ENCODE measurements at regions not wholly inside any gene's neighbourhood (a gene's known extent, or its start where the extent isn't known, plus 50 kb on each side); places are given as distances from the start of the nearest gene placed in this dataset.
"Not testable (repeated sequence)": the region's sequence is repeated elsewhere in the genome, so short reads cannot be mapped to it uniquely, and the experiment has no call there.

GRCh38 chr18:1774261-1774660 is 797.0 kb downstream of the METTL4 start:
- H3K4me3 ChIP-seq: no peak overlapping the region
- no peak overlapping the region for H3K27ac ChIP-seq
- no peaks in the 10 kb centered on the region for H3K36me3 ChIP-seq (ENCODE audit: insufficient read depth, low read length)
- H3K9ac ChIP-seq (ENCODE audit: insufficient read length): no peak overlapping the region
- no peak for TF ChIP-seq POLR2AphosphoS5 (IDR thresholded peaks at IDR 0.05; ENCODE audit: borderline replicate concordance, low read depth, low read length)
- TF ChIP-seq EZH2 (IDR thresholded peaks at IDR 0.05): no peak
- no peak for TF ChIP-seq FOXP2 (optimal IDR thresholded peaks at IDR 0.05; ENCODE audit: control extremely low read depth, extremely low read length, insufficient read depth)
- H3K9me3 ChIP-seq (ENCODE audit: low read depth, low read length): no peaks in the 10 kb centered on the region
- no peak for DNase-seq (ENCODE audit: low read depth, low spot score)

GRCh38 chr18:1777843-1778242 is 793.5 kb downstream of the METTL4 start:
- no peak for TF ChIP-seq FOXP2 (optimal IDR thresholded peaks at IDR 0.05; ENCODE audit: control extremely low read depth, extremely low read length, insufficient read depth)
- no peak for TF ChIP-seq POLR2AphosphoS5 (IDR thresholded peaks at IDR 0.05; ENCODE audit: borderline replicate concordance, low read depth, low read length)
- no peak for TF ChIP-seq EZH2 (IDR thresholded peaks at IDR 0.05)
- Histone ChIP-seq H3K4me3 (no peak overlapping the region), H3K36me3 (ENCODE audit: insufficient read depth, low read length) (no peaks in the 10 kb centered on the region), H3K9ac (ENCODE audit: insufficient read length) (no peak overlapping the region), H3K27ac (no peak overlapping the region), H3K9me3 (ENCODE audit: low read depth, low read length) (no peaks in the 10 kb centered on the region)
- no peak for DNase-seq (ENCODE audit: low read depth, low spot score)

GRCh38 chr18:1778496-1779178 is 792.7 kb downstream of the METTL4 start:
- Histone ChIP-seq H3K9ac (ENCODE audit: insufficient read length) (no peak overlapping the region), H3K9me3 (ENCODE audit: low read depth, low read length) (no peaks in the 10 kb centered on the region), H3K27ac (no peak overlapping the region), H3K4me3 (no peak overlapping the region), H3K36me3 (ENCODE audit: insufficient read depth, low read length) (no peaks in the 10 kb centered on the region)
- no peak for TF ChIP-seq POLR2AphosphoS5 (IDR thresholded peaks at IDR 0.05; ENCODE audit: borderline replicate concordance, low read depth, low read length)
- TF ChIP-seq EZH2 (IDR thresholded peaks at IDR 0.05): no peak
- no peak for TF ChIP-seq FOXP2 (optimal IDR thresholded peaks at IDR 0.05; ENCODE audit: control extremely low read depth, extremely low read length, insufficient read depth)
- no peak for DNase-seq (ENCODE audit: low read depth, low spot score)

GRCh38 chr18:1779587-1779986 is 791.7 kb downstream of the METTL4 start:
- no peak overlapping the region for H3K4me3 ChIP-seq
- DNase-seq (ENCODE audit: low read depth, low spot score): no peak
- H3K36me3 ChIP-seq (ENCODE audit: insufficient read depth, low read length): no peaks in the 10 kb centered on the region
- H3K27ac ChIP-seq: no peak overlapping the region
- TF ChIP-seq EZH2 (IDR thresholded peaks at IDR 0.05): no peak
- no peak for TF ChIP-seq FOXP2 (optimal IDR thresholded peaks at IDR 0.05; ENCODE audit: control extremely low read depth, extremely low read length, insufficient read depth)
- no peak for TF ChIP-seq POLR2AphosphoS5 (IDR thresholded peaks at IDR 0.05; ENCODE audit: borderline replicate concordance, low read depth, low read length)
- no peak overlapping the region for H3K9ac ChIP-seq (ENCODE audit: insufficient read length)
- H3K9me3 ChIP-seq (ENCODE audit: low read depth, low read length): no peaks in the 10 kb centered on the region

- TF ChIP-seq FOXP2 (optimal IDR thresholded peaks at IDR 0.05; ENCODE audit: control extremely low read depth, extremely low read length, insufficient read depth) (no peak), EZH2 (IDR thresholded peaks at IDR 0.05) (no peak), POLR2AphosphoS5 (IDR thresholded peaks at IDR 0.05; ENCODE audit: borderline replicate concordance, low read depth, low read length) (no peak)
- no peak for DNase-seq (ENCODE audit: low read depth, low spot score)
- Histone ChIP-seq H3K27ac (no peak overlapping the region), H3K9me3 (ENCODE audit: low read depth, low read length) (no peaks in the 10 kb centered on the region), H3K4me3 (no peak overlapping the region), H3K9ac (ENCODE audit: insufficient read length) (no peak overlapping the region), H3K36me3 (ENCODE audit: insufficient read depth, low read length) (no peaks in the 10 kb centered on the region)
These were observed 787.2 kb downstream of the METTL4 start for GRCh38 chr18:1784113-1784512.

- H3K4me3 ChIP-seq; H3K9ac ChIP-seq (ENCODE audit: insufficient read length); DNase-seq (ENCODE audit: low read depth, low spot score); H3K27ac ChIP-seq; H3K9me3 ChIP-seq (ENCODE audit: low read depth, low read length); H3K36me3 ChIP-seq (ENCODE audit: insufficient read depth, low read length): not testable (repeated sequence)
These were observed 785.3 kb downstream of the METTL4 start for GRCh38 chr18:1785980-1786379.

GRCh38 chr18:1796636-1797035 is 774.7 kb downstream of the METTL4 start:
- no peak for DNase-seq (ENCODE audit: low read depth, low spot score)
- Histone ChIP-seq H3K27ac (no peak overlapping the region), H3K4me3 (no peak overlapping the region), H3K9ac (ENCODE audit: insufficient read length) (no peak overlapping the region), H3K36me3 (ENCODE audit: insufficient read depth, low read length) (no peaks in the 10 kb centered on the region), H3K9me3 (ENCODE audit: low read depth, low read length) (no peaks in the 10 kb centered on the region)
- TF ChIP-seq EZH2 (IDR thresholded peaks at IDR 0.05) (no peak), FOXP2 (optimal IDR thresholded peaks at IDR 0.05; ENCODE audit: control extremely low read depth, extremely low read length, insufficient read depth) (no peak), POLR2AphosphoS5 (IDR thresholded peaks at IDR 0.05; ENCODE audit: borderline replicate concordance, low read depth, low read length) (no peak)

GRCh38 chr18:1797235-1797634 is 774.1 kb downstream of the METTL4 start:
- H3K9me3 ChIP-seq (ENCODE audit: low read depth, low read length): no peaks in the 10 kb centered on the region
- no peak overlapping the region for H3K9ac ChIP-seq (ENCODE audit: insufficient read length)
- no peak overlapping the region for H3K4me3 ChIP-seq
- no peak overlapping the region for H3K27ac ChIP-seq
- TF ChIP-seq EZH2 (IDR thresholded peaks at IDR 0.05) (no peak), POLR2AphosphoS5 (IDR thresholded peaks at IDR 0.05; ENCODE audit: borderline replicate concordance, low read depth, low read length) (no peak), FOXP2 (optimal IDR thresholded peaks at IDR 0.05; ENCODE audit: control extremely low read depth, extremely low read length, insufficient read depth) (no peak)
- DNase-seq (ENCODE audit: low read depth, low spot score): no peak
- no peaks in the 10 kb centered on the region for H3K36me3 ChIP-seq (ENCODE audit: insufficient read depth, low read length)

GRCh38 chr18:1805521-1805920 is 765.8 kb downstream of the METTL4 start:
- DNase-seq (ENCODE audit: low read depth, low spot score): no peak
- Histone ChIP-seq H3K36me3 (ENCODE audit: insufficient read depth, low read length) (no peaks in the 10 kb centered on the region), H3K27ac (no peak overlapping the region), H3K9ac (ENCODE audit: insufficient read length) (no peak overlapping the region), H3K4me3 (no peak overlapping the region), H3K9me3 (ENCODE audit: low read depth, low read length) (no peaks in the 10 kb centered on the region)
- TF ChIP-seq EZH2 (IDR thresholded peaks at IDR 0.05): no peak
- TF ChIP-seq POLR2AphosphoS5 (IDR thresholded peaks at IDR 0.05; ENCODE audit: borderline replicate concordance, low read depth, low read length): no peak
- TF ChIP-seq FOXP2 (optimal IDR thresholded peaks at IDR 0.05; ENCODE audit: control extremely low read depth, extremely low read length, insufficient read depth): no peak
